Upper lobe of left lung (tissue), 4 donors: ENCODE measurements at regions not wholly inside any gene's neighbourhood (a gene's known extent, or its start where the extent isn't known, plus 50 kb on each side); places are given as distances from the start of the nearest gene placed in this dataset.

Source experiments
- CTCF ChIP-seq, 6 experiments: fragments of 450-650 bp in 4 of 6; fragments of 200-600 bp in 2 of 6; sonication (generic) in 2 of 6; IDR thresholded peaks; one replicate each; pipeline ENCODE4 v1.5.1; 2016 to 2019; ENCODE audit warnings: antibody characterized with exemption in 6 of 6
- EP300 ChIP-seq, 4 donors: sonication (generic); formaldehyde crosslinking; IDR thresholded peaks; one replicate each; pipeline ENCODE4 v1.5.1; 2017; ENCODE audit warnings: antibody characterized with exemption in 4 of 4, control low read depth in 2 of 4
- POLR2A ChIP-seq, 4 donors: fragments of 450-650 bp; IDR thresholded peaks; one replicate each; pipeline ENCODE4 v1.5.1; 2016 to 2017; ENCODE audit warnings: antibody characterized with exemption in 4 of 4, mild to moderate bottlenecking in 2 of 4
- POLR2AphosphoS5 ChIP-seq, 2 donors: sonication (generic); formaldehyde crosslinking; IDR thresholded peaks; one replicate each; pipeline ENCODE4 v1.5.1; 2017; ENCODE audit warnings: antibody characterized with exemption in 2 of 2

DNA sequence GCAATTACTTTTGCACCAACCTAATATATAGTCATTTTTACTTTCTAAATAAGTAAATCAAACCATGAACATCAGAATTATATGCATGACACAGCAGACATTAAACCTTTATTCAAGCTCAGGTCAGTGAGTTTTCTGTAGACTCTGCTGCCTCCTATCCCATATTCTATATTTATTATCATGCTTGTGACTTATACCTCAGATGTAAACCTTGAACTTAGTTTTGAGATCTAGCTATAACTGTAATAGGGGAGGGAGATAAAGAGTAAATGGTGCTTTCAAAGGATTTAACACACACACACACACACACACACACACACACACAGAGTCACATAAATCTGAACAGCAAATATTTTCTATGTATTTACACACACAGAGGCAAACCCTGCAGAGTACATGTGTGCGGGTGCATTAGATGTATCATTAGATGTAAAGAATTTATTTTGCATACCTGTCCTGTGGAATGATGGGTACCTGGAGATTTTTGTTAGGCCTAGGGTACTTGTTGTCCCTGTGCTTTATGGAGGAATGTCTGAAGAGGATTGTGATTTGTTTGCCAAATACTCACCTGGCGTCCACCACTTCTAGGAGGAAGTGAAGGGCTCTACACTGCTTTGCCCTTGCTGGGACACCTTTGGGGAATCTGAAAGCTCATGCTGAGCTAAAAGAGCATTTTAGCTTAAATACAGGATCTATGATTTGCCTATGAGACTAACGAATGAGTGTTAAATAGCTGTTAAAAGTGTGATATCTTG lies 521.9 kb downstream of the KLF5 start:
- no peak for TF ChIP-seq CTCF (IDR thresholded peaks at IDR 0.05)
- TF ChIP-seq POLR2A (IDR thresholded peaks at IDR 0.05) = no peak
- no peak for TF ChIP-seq POLR2AphosphoS5 (IDR thresholded peaks at IDR 0.05)
- TF ChIP-seq EP300 (IDR thresholded peaks at IDR 0.05) = peak in 1 of 4 donors; percentile 46
